Fibroblast of pulmonary artery (primary cell): ENCODE measurements at regions not wholly inside any gene's neighbourhood (a gene's known extent, or its start where the extent isn't known, plus 50 kb on each side); places are given as distances from the start of the nearest gene placed in this dataset.

Experiments used
- DNase-seq: peaks from one replicate; pipeline ENCODE4 v3.0.0-alpha.2; 2010; ENCODE audit warnings: low read depth
- H3K4me3 ChIP-seq: replicated peaks from 2 replicates; pipeline ENCODE4 v1.5.1; 2011; ENCODE audit warnings: low read depth, mild to moderate bottlenecking, control low read depth, low read length, moderate library complexity
- TF ChIP-seq, protein P1 (sequence below): IDR thresholded peaks from 2 replicates; pipeline ENCODE4 v1.5.1; 2011; ENCODE audit warnings: mild to moderate bottlenecking, control low read depth, low read length, inconsistent platforms; ENCODE audit errors: missing control alignments

DNA sequence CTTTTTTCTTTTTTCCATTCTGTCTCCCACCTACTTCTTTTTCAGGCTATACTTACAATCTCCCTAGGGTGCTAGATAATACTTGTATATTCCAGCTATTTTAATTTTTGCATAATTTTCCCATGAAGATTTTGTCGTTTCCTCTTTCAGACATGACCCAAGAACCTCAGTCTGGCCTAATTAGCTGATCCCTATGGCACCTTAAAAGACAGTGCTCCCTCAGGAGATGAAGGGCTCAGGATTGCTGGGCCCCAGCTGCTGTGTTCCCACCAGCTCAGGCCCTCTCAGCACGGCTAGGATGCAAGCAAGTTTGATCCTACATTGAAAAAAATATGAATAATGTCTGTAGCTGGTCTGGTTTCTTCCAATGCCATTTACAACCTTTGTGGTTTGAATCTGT is 55.0 kb upstream of the RGS5 start:
- TF ChIP-seq, protein P1, sequence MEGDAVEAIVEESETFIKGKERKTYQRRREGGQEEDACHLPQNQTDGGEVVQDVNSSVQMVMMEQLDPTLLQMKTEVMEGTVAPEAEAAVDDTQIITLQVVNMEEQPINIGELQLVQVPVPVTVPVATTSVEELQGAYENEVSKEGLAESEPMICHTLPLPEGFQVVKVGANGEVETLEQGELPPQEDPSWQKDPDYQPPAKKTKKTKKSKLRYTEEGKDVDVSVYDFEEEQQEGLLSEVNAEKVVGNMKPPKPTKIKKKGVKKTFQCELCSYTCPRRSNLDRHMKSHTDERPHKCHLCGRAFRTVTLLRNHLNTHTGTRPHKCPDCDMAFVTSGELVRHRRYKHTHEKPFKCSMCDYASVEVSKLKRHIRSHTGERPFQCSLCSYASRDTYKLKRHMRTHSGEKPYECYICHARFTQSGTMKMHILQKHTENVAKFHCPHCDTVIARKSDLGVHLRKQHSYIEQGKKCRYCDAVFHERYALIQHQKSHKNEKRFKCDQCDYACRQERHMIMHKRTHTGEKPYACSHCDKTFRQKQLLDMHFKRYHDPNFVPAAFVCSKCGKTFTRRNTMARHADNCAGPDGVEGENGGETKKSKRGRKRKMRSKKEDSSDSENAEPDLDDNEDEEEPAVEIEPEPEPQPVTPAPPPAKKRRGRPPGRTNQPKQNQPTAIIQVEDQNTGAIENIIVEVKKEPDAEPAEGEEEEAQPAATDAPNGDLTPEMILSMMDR: no peak
- no peak for DNase-seq
- no peak overlapping the region for H3K4me3 ChIP-seq

DNA sequence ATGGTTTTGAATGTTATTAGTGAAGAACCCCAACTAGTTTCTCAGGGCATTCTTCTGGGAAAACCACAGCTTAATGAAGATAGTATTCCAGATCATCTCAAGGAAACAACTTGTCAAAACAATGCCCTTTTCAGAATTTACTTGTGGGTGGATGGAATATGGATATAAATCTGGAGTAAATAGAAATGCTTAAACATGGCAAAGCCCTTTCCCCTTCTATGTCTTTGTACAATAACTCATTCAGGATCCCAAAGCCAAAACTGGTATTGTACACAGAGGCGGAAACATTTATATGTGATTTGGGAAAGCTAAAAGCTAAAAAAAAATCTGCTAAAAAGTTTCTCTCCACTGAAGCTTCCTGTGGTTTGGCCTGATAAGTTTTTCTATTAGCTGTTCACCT is 55.5 kb upstream of the RGS5 start:
- TF ChIP-seq, protein P1: no peak
- no peak overlapping the region for H3K4me3 ChIP-seq

DNA sequence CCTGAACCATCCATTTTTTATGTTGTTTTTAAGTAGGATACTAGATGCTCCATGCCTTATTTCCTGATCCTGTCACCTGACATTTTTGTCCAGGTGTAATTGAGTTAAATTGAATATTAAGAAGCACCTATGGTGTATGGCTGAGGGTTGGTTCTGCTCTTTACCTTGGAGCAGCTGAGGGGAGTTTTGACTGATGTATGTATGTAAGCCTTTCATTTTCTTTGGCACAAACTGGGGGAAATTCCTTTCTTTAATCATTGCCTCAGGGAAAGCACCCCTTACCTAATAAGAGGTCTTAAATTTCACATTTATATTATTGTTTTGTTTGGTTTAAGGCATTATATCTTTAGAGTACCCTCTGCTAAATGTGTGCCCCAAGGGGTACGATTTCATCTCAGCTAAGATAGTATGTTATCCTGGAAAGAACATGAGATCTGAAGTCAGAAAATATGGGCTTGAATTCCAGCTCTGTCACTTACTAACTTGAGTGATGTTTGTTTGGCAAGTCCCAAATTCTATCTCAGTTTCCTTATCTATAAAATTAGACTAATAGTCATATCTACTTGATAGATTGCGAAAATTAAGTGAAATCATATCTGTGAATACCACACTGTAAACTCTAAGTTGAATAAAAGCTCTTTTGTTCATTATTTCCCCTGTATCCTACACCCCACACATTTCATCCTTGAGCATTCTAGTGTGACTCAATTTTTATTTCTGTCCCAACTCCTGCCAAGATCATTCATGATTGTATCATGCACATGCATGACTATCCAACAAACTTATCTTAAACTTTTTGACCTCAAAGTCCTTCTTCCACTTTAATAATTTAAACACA is 57.7 kb upstream of the NUF2 start:
- no peak overlapping the region for H3K4me3 ChIP-seq
- peak; percentile 16 for DNase-seq
- TF ChIP-seq, protein P1: no peak

More for the DNA sequence above, 55.5 kb upstream of the RGS5 start:
- peak; percentile 31 for DNase-seq

DNA sequence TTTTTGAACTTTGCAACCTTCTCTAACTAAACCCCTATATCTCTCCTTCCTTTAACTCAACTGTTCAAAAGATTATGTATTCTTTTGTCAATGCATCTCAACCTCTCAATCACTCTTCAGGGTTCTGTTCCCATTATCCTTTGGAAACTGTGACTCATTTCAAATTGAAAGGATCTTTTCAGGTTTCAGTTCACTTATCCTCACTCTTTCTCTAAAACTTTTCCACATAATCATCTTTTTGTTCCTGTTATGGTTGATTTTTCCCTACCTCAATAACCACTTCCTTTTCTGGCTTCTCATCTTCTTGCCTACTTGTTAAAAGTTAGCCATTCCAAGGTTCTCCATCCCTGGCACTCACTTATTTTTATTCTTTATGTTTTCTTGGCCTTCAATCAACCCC is 56.2 kb upstream of the NUF2 start:
- H3K4me3 ChIP-seq: no peak overlapping the region
- TF ChIP-seq, protein P1: no peak
- DNase-seq: no peak

DNA sequence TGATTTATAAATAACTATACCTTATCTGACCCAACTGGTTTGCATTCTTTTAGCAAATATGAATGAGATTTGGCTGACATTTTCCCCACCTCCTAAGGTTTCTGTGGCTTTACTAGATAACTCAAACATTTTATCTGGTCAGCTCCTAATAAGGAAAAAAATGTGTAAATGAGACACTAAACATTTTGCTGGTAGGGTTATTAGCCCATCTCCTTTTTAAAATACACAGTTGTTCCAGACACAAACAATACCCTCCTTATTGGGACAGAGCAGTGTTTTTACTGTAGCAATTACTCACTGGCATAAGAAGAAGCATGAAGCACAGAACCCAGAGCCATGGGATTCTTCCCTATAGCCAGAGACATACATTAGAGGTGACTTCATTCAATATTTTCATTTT is 53.8 kb upstream of the NUF2 start:
- no peak for DNase-seq
- H3K4me3 ChIP-seq: no peak overlapping the region
- TF ChIP-seq, protein P1: no peak

DNA sequence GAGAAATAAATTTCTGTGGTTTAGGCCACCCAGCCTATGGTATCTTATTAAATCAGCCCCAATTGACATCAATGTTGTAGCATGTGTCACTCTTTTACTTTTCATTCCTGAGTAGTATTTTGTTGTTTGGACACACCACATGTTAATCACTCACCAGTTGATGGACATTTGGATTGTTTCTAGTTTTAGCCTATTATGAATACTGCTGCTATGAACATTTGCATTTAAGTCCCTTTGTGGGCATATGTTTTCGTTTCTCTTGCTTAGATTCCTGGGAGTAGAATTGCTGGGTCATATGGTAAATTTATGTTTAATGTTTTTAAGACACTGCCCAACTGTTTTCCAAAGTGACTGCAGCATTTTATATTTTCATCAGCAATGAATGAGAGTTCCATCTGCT is 50.2 kb upstream of the NUF2 start:
- DNase-seq: no peak
- TF ChIP-seq, protein P1: no peak
- no peak overlapping the region for H3K4me3 ChIP-seq
